Adipocyte (in vitro differentiated cells): ENCODE measurements at regions not wholly inside any gene's neighbourhood (a gene's known extent, or its start where the extent isn't known, plus 50 kb on each side); places are given as distances from the start of the nearest gene placed in this dataset.
A peak's percentile ranks its signal among the peaks of the same experiment; 100 is the strongest.

Experiments
- DNase-seq: peaks from one replicate; pipeline ENCODE4 v3.0.0-alpha.2; 2015; ENCODE audit warnings: low read depth
- H3K27me3 ChIP-seq: replicated peaks from 2 replicates; pipeline ENCODE4 v1.7.0; 2013; ENCODE audit warnings: mild to moderate bottlenecking, low read length, moderate library complexity; ENCODE audit not compliant: control insufficient read depth, insufficient read depth
- H3K36me3 ChIP-seq: 2 replicates; pipeline ENCODE4 v1.7.0; 2013; ENCODE audit warnings: low read length, mild to moderate bottlenecking, moderate library complexity; ENCODE audit not compliant: control insufficient read depth, insufficient read depth, severe bottlenecking
- H3K4me1 ChIP-seq: 2 replicates; pipeline ENCODE4 v1.7.0; 2013; ENCODE audit warnings: mild to moderate bottlenecking, low read length, moderate library complexity; ENCODE audit not compliant: control insufficient read depth, insufficient read depth
- H3K4me3 ChIP-seq: 2 replicates; pipeline ENCODE4 v1.7.0; 2013; ENCODE audit warnings: mild to moderate bottlenecking, low read length, moderate library complexity
- H3K9ac ChIP-seq: 2 replicates; pipeline ENCODE4 v1.7.0; 2013; ENCODE audit warnings: mild to moderate bottlenecking, low read length, moderate library complexity
- H3K9me3 ChIP-seq: 2 replicates; pipeline ENCODE4 v1.7.0; 2013; ENCODE audit warnings: mild to moderate bottlenecking, low read length, moderate library complexity; ENCODE audit not compliant: control insufficient read depth

- no peak for DNase-seq
- Histone ChIP-seq H3K27me3 (no peaks in the 10 kb centered on the region), H3K9me3 (no peaks in the 10 kb centered on the region), H3K4me1 (peaks cover 5% of the 10 kb centered on the region), H3K36me3 (no peaks in the 10 kb centered on the region), H3K4me3 (no peak overlapping the region), H3K9ac (no peak overlapping the region)
Observed at GRCh38 chr2:12971581-12972365, 255.0 kb downstream of the TRIB2 start.

- no peaks in the 10 kb centered on the region for H3K27me3 ChIP-seq
- peak; percentile 55 for DNase-seq
- no peaks in the 10 kb centered on the region for H3K9me3 ChIP-seq
- no peaks in the 10 kb centered on the region for H3K36me3 ChIP-seq
- H3K4me3 ChIP-seq = no peak overlapping the region
- no peak overlapping the region for H3K9ac ChIP-seq
- H3K4me1 ChIP-seq = peaks cover 12% of the 10 kb centered on the region
Observed at GRCh38 chr2:12978066-12978835, 261.5 kb downstream of the TRIB2 start.

- Histone ChIP-seq H3K27me3 (no peaks in the 10 kb centered on the region), H3K36me3 (no peaks in the 10 kb centered on the region), H3K9ac (no peak overlapping the region), H3K9me3 (no peaks in the 10 kb centered on the region), H3K4me3 (no peak overlapping the region), H3K4me1 (peaks cover 12% of the 10 kb centered on the region)
- no peak for DNase-seq
Observed at GRCh38 chr2:12979066-12979465, 262.3 kb downstream of the TRIB2 start.

- H3K4me1 ChIP-seq = peaks cover 12% of the 10 kb centered on the region
- no peak overlapping the region for H3K4me3 ChIP-seq
- no peak overlapping the region for H3K9ac ChIP-seq
- no peak for DNase-seq
- H3K36me3 ChIP-seq = no peaks in the 10 kb centered on the region
- H3K27me3 ChIP-seq = no peaks in the 10 kb centered on the region
- no peaks in the 10 kb centered on the region for H3K9me3 ChIP-seq
Observed at GRCh38 chr2:12980817-12981216, 264.1 kb downstream of the TRIB2 start.

- DNase-seq = peak; percentile 72
- H3K9ac ChIP-seq = no peak overlapping the region
- no peak overlapping the region for H3K4me3 ChIP-seq
- H3K27me3 ChIP-seq = no peaks in the 10 kb centered on the region
- no peaks in the 10 kb centered on the region for H3K36me3 ChIP-seq
- H3K4me1 ChIP-seq = peaks cover 12% of the 10 kb centered on the region
- no peaks in the 10 kb centered on the region for H3K9me3 ChIP-seq
Observed at GRCh38 chr2:12982149-12982584, 265.4 kb downstream of the TRIB2 start.

GRCh38 chr2:12987246-12987645 is 270.5 kb downstream of the TRIB2 start:
- no peak overlapping the region for H3K9ac ChIP-seq
- no peaks in the 10 kb centered on the region for H3K4me1 ChIP-seq
- no peaks in the 10 kb centered on the region for H3K27me3 ChIP-seq
- no peaks in the 10 kb centered on the region for H3K9me3 ChIP-seq
- H3K4me3 ChIP-seq = no peak overlapping the region
- DNase-seq = no peak
- H3K36me3 ChIP-seq = no peaks in the 10 kb centered on the region

- Histone ChIP-seq H3K36me3 (no peaks in the 10 kb centered on the region), H3K4me3 (no peak overlapping the region), H3K9ac (no peak overlapping the region), H3K4me1 (no peaks in the 10 kb centered on the region), H3K27me3 (no peaks in the 10 kb centered on the region), H3K9me3 (no peaks in the 10 kb centered on the region)
- DNase-seq = no peak
Observed at GRCh38 chr2:12988279-12988678, 271.5 kb downstream of the TRIB2 start.

- Histone ChIP-seq H3K9me3 (no peaks in the 10 kb centered on the region), H3K4me1 (no peaks in the 10 kb centered on the region), H3K27me3 (no peaks in the 10 kb centered on the region), H3K4me3 (no peak overlapping the region), H3K36me3 (no peaks in the 10 kb centered on the region), H3K9ac (no peak overlapping the region)
- no peak for DNase-seq
Observed at GRCh38 chr2:12990523-12990922, 273.8 kb downstream of the TRIB2 start.

GRCh38 chr2:12998685-12999084 is 281.9 kb downstream of the TRIB2 start:
- Histone ChIP-seq H3K4me1 (peaks cover 14% of the 10 kb centered on the region), H3K9me3 (no peaks in the 10 kb centered on the region), H3K27me3 (no peaks in the 10 kb centered on the region), H3K9ac (no peak overlapping the region), H3K36me3 (no peaks in the 10 kb centered on the region), H3K4me3 (no peak overlapping the region)
- DNase-seq = no peak

GRCh38 chr2:13000664-13001363 is 284.1 kb downstream of the TRIB2 start:
- peaks cover 16% of the 10 kb centered on the region for H3K4me1 ChIP-seq
- DNase-seq = peak; percentile 27
- H3K9ac ChIP-seq = no peak overlapping the region
- no peaks in the 10 kb centered on the region for H3K9me3 ChIP-seq
- H3K27me3 ChIP-seq = no peaks in the 10 kb centered on the region
- H3K4me3 ChIP-seq = no peak overlapping the region
- H3K36me3 ChIP-seq = no peaks in the 10 kb centered on the region

GRCh38 chr2:13001408-13001807 is 284.7 kb downstream of the TRIB2 start:
- Histone ChIP-seq H3K9ac (no peak overlapping the region), H3K27me3 (no peaks in the 10 kb centered on the region), H3K36me3 (no peaks in the 10 kb centered on the region), H3K4me3 (no peak overlapping the region), H3K4me1 (peaks cover 18% of the 10 kb centered on the region), H3K9me3 (no peaks in the 10 kb centered on the region)
- no peak for DNase-seq
